Adrenal gland (tissue), 9 donors: ENCODE measurements at regions not wholly inside any gene's neighbourhood (a gene's known extent, or its start where the extent isn't known, plus 50 kb on each side); places are given as distances from the start of the nearest gene placed in this dataset.
"Not testable (repeated sequence)": the region's sequence is repeated elsewhere in the genome, so short reads cannot be mapped to it uniquely, and the experiment has no call there.

Source experiments
- DNase-seq, 7 donors: peaks; one replicate each; pipeline ENCODE4 v3.0.0-alpha.2; 2019 to 2020
- H3K27ac ChIP-seq, 5 donors: fragments of 200-600 bp; sonication (generic) in 4 of 5; 1 replicate in 3 of 5; 2 replicates in 2 of 5; pipeline versions ENCODE4 v1.5.1 to v1.8.0; 2016 to 2020; ENCODE audit warnings: mild to moderate bottlenecking in 1 of 5
- H3K27me3 ChIP-seq: fragments of 200-600 bp; 2 replicates; pipeline ENCODE4 v1.8.0; 2021
- H3K36me3 ChIP-seq, 2 donors: fragments of 200-600 bp; replicated peaks in 1 of 2; 1 replicate in 1 of 2; 2 replicates in 1 of 2; pipeline versions ENCODE4 v1.5.1 to v1.8.0; 2018 to 2022
- H3K4me1 ChIP-seq, 2 donors: fragments of 200-600 bp; replicated peaks in 1 of 2; 1 replicate in 1 of 2; 2 replicates in 1 of 2; pipeline versions ENCODE4 v1.5.1 to v1.8.0; 2018 to 2021
- H3K4me3 ChIP-seq, 4 donors: fragments of 200-600 bp; sonication (generic) in 3 of 4; one replicate each; pipeline ENCODE4 v1.5.1; 2016 to 2018
- H3K9me3 ChIP-seq, 3 donors: fragments of 200-600 bp; sonication (generic) in 1 of 3; replicated peaks in 1 of 3; 1 replicate in 2 of 3; 2 replicates in 1 of 3; pipeline versions ENCODE4 v1.5.1 to v1.8.0; 2016 to 2021
- POLR2A ChIP-seq, 2 donors: fragments of 450-650 bp; IDR thresholded peaks; one replicate each; pipeline ENCODE4 v1.6.1; 2017; ENCODE audit warnings: antibody characterized with exemption in 2 of 2, mild to moderate bottlenecking in 2 of 2, moderate library complexity in 1 of 2
- WGBS, 4 donors: extraction: QIAGEN DNeasy Blood & Tissue Kit in 2 of 4; methylation state at CpG; one replicate each; pipeline versions ENCODE4 v1.1.5 to v1.1.7; 2013 to 2017; 5-methylcytosine and 5-hydroxymethylcytosine counted together
- intact Hi-C, 2 donors: fragments of 100-400 bp; cut with DNase I; formaldehyde crosslinking; loops; one replicate each; pipeline versions ENCODE4 v1.14.1 to v1.15.0; 2022 to 2023
- TF ChIP-seq, protein P1 (sequence below), 6 experiments: fragments of 450-650 bp in 4 of 6; fragments of 200-600 bp in 2 of 6; sonication (generic) in 1 of 6; IDR thresholded peaks; 1 replicate in 5 of 6; 2 replicates in 1 of 6; pipeline versions ENCODE4 v1.5.1 to v1.8.0; 2016 to 2021; ENCODE audit warnings: antibody characterized with exemption in 6 of 6, mild to moderate bottlenecking in 2 of 6, moderate library complexity in 1 of 6
- donor health status: healthy with polysubstance abuse.
- donor health status: Bipolar disorder and iron deficiency.
- donor health status: DM: yes; HTN: yes; CAD: no.
- donor health status: DM: no; HTN: no; CAD: no.
- donor health status: DM: no; HTN: no; CAD: no.

DNA sequence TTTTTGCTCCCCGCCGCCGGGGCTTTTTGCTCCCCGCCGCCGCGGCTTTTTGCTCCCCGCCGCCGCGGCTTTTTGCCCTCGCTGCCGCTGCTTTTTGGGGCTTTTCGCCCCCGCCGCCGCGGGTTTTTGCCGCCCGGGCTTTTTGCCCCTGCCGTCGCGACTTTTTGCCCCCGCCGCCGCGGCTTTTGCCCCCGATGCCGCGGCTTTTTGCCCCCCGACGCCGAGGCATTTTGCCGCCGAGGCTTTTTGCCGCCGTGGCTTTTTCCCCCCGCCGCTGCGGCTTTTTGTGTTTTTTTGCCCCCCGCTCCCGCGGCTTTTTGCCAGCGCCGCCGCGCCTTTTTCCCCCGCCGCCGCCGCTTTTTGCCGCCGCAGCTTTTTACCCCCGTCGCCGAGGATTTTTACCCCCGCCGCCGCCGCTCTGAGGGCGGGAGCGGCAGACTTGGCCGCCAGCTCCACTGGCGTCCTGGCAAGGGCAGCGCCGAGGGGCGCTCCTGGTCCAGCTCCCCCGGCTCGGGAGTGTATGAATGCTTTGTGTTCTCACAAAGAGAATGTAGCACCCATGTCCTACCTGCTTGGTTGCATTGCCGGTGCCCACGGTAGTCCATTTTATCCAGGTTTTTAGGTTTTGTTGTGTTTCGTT lies 151.7 kb downstream of the KCNJ18 start:
- Histone ChIP-seq H3K9me3 (no peaks in the 10 kb centered on the region), H3K36me3 (no peaks in the 10 kb centered on the region), H3K4me1 (no peaks in the 10 kb centered on the region), H3K27me3 (peaks cover 10% of the 10 kb centered on the region), H3K4me3 (no peak overlapping the region), H3K27ac (no peak overlapping the region)
- TF ChIP-seq, protein P1, sequence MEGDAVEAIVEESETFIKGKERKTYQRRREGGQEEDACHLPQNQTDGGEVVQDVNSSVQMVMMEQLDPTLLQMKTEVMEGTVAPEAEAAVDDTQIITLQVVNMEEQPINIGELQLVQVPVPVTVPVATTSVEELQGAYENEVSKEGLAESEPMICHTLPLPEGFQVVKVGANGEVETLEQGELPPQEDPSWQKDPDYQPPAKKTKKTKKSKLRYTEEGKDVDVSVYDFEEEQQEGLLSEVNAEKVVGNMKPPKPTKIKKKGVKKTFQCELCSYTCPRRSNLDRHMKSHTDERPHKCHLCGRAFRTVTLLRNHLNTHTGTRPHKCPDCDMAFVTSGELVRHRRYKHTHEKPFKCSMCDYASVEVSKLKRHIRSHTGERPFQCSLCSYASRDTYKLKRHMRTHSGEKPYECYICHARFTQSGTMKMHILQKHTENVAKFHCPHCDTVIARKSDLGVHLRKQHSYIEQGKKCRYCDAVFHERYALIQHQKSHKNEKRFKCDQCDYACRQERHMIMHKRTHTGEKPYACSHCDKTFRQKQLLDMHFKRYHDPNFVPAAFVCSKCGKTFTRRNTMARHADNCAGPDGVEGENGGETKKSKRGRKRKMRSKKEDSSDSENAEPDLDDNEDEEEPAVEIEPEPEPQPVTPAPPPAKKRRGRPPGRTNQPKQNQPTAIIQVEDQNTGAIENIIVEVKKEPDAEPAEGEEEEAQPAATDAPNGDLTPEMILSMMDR (IDR thresholded peaks at IDR 0.05), result no peak
- TF ChIP-seq POLR2A (IDR thresholded peaks at IDR 0.05), result no peak
- 30 to 59% (median 45%) methylated on average over 52 to 72 of the region's 72 CpGs for WGBS, 4 donors
- no peak for DNase-seq
- intact Hi-C loops, result no loop called here

DNA sequence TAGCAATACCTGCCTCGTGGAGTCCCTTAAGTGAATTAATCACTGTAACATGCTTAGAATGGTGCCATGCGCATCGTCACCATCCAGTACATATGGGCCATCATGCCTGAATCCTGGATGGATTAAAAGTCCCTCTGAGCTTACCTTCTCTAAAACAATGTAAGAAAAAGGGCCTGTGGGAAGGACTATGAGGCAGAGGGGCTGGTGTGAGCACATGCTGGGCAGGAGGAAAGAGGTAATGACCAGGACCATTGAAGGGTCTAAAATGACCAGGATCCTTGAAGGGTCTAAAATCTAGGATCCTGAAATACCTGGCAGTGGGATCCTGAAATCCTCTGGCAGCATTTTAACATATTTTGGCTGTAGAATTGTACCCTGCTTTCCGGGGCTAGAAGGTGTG lies 156.2 kb downstream of the KCNJ18 start:
- H3K36me3 ChIP-seq, intact Hi-C loops, H3K27me3 ChIP-seq, DNase-seq, H3K9me3 ChIP-seq, H3K4me3 ChIP-seq, H3K4me1 ChIP-seq, H3K27ac ChIP-seq: not testable (repeated sequence)
- WGBS, 4 donors, result 57 to 73% (median 70%) methylated on average over 4 of the region's 4 CpGs

DNA sequence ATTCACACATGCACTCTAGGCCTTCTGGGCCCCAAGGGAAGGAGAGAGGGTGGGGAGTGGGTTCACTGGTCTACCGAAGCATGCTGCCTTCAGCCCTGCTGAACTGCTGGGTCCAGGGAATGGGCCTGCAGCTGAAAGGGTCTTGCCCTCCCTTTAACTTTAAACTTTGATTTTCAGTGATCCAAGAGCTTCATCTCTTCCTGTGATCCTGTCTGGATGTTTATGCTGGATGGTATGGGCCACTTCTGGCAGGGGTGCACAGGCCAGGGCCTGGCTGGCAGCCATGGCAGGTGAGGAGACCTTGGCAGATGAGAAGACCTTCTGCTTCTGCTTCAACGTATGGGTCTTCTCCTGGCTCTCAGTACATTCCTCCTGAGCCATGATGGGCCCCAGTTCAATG lies 156.7 kb downstream of the KCNJ18 start:
- intact Hi-C loops, H3K9me3 ChIP-seq, H3K27ac ChIP-seq, H3K27me3 ChIP-seq, H3K36me3 ChIP-seq, H3K4me1 ChIP-seq, DNase-seq, H3K4me3 ChIP-seq: not testable (repeated sequence)
- WGBS, 4 donors, result 43 to 54% (median 47%) methylated on average over 2 of the region's 2 CpGs

DNA sequence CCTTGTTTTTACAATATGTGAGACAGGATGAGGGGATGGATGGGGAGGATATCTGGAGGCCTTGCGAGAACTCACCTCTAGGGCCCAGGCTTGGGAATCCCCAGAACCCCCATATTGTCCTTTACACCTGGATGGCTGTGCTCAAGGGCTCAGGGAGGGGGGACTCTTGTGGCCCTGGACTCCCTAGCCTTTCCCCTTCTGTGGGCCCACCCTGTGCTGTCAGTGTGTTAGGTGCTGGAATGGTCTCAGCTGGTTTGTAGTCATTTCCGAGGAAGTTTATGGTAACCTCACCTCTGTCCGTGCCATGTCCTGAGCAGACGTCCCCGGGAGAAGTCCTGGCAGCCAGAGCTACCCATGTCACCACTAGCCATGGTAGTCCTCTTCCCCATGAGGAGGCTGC lies 158.3 kb downstream of the KCNJ18 start:
- H3K36me3 ChIP-seq, H3K9me3 ChIP-seq, H3K27me3 ChIP-seq, H3K4me3 ChIP-seq, H3K27ac ChIP-seq, H3K4me1 ChIP-seq, DNase-seq, intact Hi-C loops: not testable (repeated sequence)
- WGBS, 4 donors, result 63 to 74% (median 71%) methylated on average over 1 to 5 of the region's 5 CpGs
